Medulla oblongata (tissue), 1 donor: ENCODE measurements at regions not wholly inside any gene's neighbourhood (a gene's known extent, or its start where the extent isn't known, plus 50 kb on each side); places are given as distances from the start of the nearest gene placed in this dataset.
"Not testable (repeated sequence)": the region's sequence is repeated elsewhere in the genome, so short reads cannot be mapped to it uniquely, and the experiment has no call there.

ENCODE experiments used
- DNase-seq: peaks from one replicate; pipeline ENCODE4 v3.0.0-alpha.2; 2015; ENCODE audit errors: extremely low spot score

GRCh38 chr7:153628406-153628805, 423.8 kb upstream of the DPP6 start:
- no peak for DNase-seq

- no peak for DNase-seq
Observed at GRCh38 chr7:153628825-153629224, 423.4 kb upstream of the DPP6 start.

DNA sequence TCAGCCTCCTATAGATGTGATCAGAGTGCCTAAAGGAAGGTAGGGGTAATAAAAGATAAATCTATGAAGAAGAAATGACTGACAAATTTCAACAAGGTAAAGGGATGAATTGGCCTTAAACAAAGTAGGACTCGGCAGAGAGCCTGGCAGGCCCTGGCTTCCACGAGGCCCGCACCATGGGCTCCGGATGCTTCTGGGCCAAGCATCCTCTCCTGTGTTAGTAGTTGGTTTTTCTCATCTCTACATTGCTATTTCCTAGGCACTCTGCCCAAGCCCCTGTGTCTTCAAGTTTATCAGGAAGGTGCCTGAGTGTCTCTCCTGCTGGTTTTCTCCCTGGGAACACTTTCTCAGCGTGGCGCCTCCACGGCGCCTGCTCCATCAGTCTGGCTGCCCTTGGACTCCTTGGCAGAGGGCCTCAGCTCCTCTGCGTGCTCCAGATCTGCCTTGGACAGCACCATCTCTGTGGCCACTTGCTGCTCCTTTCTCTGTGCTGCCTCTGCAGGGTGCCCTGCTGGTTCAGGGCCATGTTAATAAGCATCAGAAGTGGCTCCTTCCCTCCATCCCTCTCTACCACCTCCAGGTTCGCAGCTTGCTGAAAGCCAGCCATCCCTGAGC, 413.3 kb upstream of the DPP6 start:
- peak; percentile 8 for DNase-seq

DNA sequence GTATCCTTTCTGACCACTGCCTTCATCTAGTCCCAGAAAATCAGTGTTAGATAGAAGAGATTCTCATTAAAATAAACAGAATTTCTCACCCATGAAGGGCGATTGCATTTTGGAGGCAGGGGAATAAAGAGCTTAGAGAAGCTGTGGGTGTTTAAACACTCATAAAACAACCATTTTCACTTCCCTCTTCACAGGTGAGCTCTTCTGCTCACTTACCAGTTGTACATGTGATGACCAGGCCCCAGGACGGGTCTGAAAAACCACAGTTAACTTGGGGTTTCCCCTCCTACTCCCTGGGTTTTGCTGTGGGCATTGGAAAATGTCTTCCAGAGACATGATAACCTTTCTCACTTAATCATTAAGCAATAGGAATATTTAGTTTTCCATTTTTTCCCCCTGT, 411.6 kb upstream of the DPP6 start:
- DNase-seq, result no peak

DNA sequence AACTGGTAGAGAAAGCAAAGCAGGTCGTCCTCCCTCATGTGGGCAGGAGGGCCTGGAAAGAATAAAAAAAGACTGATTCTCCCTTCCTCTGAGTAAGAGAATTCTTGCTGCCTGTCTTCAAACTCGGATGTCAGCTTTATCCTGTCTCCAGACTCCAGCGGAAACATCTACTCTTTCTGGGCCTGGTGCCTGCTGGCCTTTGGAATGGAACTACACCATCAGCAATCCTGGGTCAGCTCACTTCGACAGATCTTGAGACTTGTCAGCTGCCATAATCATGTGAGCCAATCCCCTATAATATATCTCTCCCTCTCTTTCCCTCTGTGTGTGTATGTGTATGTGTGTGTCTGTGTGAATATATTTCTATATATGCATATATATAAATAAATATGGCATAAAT, 411.0 kb upstream of the DPP6 start:
- peak; percentile 11 for DNase-seq

GRCh38 chr7:153642989-153643388, 409.2 kb upstream of the DPP6 start:
- DNase-seq, result no peak

DNA sequence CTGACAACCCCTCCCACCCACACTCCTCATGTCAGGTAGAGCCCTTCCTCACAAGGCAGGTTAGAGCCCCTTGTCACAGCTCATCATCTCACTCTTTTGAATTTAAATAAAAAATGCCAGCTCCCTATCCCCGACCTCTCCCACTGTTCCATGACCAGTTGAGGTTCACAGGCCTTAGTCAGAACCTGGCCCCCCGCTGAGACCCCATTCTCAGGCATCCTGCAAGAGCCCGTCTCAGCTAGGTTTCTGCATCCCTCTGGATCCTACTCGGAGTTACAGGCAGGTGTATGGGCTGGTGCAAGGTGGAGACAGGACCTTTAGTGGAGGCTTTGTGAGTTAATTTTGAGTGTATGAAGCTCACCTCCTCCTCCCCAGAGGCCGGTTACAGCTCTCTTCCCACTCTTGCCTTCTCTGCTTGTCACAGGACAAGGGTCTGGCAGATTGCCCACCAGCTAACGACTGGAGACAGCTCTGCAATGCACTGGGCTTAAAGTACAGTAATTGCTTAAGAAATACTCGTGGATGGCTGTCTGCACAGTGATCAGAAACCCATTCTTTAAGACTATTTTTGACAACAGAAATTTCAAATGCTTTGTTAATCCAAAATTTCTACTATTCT, 394.9 kb upstream of the DPP6 start:
- DNase-seq, result no peak

DNA sequence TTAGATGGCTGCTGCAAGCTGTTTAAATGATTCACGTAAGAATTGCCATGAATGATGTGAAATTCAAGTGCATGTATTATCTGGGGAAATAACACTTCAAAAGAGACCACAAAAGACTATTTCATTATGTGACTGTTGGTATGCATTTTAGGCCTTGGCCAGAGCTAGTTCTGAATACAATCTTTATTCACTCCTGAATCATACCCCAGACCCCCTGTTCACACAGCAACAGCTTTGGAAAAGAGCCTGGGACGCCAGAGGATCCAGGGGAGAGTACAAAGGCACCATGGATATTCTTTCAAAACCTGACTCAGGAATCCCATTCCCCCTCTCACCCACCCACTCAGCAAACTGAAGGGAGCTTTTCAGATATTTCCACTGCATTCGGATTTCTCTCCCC, 377.1 kb upstream of the DPP6 start:
- no peak for DNase-seq

- DNase-seq, result no peak
Observed at GRCh38 chr7:153682628-153683027, 369.6 kb upstream of the DPP6 start.

DNA sequence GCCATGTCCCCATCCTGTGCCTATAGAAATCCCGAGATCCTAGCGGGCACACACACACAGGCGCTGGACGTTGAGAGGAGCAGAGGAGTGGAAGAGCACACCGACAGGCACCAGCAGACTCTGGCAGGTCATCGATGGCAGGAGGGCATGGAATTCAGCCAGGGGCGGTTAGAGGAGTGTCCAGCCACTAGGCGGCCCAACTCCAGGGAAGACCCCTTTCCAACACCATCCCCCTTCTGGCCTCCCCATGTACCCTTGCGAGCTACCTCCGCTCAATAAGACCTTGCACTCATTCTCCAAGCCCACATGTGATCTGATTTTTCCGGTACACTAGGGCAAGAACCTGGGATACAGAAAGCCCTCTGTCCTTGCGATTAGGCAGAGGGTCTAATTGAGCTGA, 356.0 kb upstream of the DPP6 start:
- no peak for DNase-seq

GRCh38 chr7:153698046-153698445, 354.2 kb upstream of the DPP6 start:
- no peak for DNase-seq

DNA sequence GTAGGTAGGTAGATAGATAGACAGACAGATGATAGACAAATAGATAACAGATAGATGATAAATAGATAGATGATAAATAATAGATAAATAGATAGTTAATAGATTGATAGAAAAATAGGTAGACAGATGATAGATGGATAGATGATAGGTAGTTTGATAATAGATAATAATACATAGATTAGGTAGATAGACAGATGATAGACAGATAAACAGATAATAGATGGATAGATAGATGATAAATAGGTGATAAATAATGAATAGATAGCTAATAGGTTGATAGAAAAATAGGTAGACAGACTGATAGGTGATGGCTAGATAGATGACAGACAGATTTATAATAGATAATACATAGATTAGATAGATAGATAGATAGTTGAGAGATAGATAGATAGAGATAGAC, 350.5 kb upstream of the DPP6 start:
- DNase-seq, result no peak

DNA sequence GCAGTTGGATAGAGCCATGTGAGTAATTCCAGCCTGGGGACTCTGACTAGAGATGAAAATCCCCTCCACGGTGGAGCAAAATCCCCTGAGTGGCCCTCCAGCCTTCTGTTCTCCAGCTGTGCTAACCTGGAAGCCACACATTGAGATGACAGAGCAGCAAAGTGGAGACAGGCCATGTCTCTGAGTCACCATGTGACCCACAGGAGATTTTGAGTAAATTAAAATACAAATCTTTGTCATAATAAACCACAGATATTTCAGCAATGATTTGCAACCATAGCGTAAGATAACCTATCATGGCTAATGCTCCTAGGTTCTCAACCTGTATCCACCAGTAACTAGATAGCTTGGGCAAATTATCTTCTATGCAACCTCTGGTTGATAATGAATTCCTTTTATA, 328.3 kb upstream of the DPP6 start:
- DNase-seq, result not testable (repeated sequence)

DNA sequence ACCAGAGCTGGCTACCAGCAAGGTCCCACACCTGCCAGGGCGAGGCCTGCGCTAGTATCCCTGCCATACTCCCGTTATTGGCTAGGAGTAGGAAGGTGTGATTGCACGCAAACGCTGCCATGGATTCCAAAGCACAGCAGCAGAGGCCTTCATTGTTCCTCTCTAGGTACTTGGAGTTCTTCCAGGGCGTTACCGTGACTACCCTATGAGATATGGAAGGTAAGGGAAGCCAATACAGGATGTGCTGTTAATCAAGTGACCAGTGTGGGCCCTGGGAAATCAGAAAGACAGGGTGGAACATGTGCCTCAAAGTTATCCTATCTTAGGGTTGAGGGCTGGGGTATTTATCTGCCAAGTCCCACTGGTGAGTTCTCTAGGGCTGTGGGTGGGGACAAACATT, 320.7 kb upstream of the DPP6 start:
- DNase-seq, result not testable (repeated sequence)

- DNase-seq, result not testable (repeated sequence)
Observed at GRCh38 chr7:153743434-153743833, 308.8 kb upstream of the DPP6 start.

GRCh38 chr7:153747969-153748368, 304.2 kb upstream of the DPP6 start:
- not testable (repeated sequence) for DNase-seq

- not testable (repeated sequence) for DNase-seq
Observed at GRCh38 chr7:153748885-153749284, 303.3 kb upstream of the DPP6 start.

DNA sequence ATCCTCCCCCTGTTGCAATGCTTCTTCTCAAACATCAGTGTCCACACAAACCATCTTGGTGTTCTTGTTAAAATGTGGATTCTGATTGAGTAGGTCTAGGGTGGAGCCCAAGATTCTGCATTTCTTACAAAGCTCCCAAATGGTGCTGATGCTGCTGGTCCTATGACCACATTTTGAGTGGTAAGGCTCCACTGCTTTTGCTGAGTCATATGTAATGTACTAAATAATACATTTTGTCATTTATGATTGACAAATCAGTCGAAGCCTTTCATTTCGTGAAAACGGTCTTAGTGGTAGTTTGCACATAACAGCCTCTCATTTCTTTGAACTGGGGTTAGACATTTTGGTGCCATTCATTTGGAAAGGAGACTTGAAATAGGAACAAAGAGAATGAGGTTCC, 286.3 kb upstream of the DPP6 start:
- not testable (repeated sequence) for DNase-seq

DNA sequence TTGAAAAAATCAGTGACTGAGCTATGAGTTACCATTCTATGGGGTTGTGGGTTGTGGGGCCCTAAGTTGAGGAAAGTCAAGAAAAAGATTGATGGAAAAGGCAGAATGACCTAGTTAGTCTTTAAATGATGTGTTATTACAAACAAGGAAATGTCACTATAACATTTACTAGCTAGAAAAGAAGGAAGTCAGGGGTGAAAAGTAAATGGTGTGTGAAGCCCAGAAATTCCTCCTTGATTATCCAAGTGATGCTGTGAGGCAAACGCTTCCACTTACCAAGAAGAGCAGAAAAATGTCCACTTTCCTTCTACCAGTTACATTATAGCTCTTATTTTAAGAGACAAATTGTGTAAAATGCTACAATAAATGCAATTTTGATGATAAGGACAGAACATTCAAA, 285.3 kb upstream of the DPP6 start:
- not testable (repeated sequence) for DNase-seq

DNA sequence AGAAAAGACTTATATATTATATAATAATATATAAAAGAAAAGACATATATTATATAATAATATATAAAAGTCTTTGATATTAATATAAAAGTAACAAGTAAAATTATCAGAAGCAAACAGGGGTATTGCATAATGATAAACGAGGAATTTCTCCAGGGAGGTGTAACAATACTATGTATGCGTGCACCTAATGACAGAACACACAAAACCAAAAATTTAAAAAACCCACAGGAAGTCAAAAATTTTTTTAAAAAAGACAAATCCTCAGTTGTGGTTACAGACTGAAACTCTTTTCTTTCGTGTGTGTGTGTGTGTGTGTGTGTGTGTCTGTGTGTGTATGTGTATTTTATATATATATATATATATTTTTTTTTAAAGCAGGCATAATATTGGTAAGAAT, 279.2 kb upstream of the DPP6 start:
- no peak for DNase-seq

DNA sequence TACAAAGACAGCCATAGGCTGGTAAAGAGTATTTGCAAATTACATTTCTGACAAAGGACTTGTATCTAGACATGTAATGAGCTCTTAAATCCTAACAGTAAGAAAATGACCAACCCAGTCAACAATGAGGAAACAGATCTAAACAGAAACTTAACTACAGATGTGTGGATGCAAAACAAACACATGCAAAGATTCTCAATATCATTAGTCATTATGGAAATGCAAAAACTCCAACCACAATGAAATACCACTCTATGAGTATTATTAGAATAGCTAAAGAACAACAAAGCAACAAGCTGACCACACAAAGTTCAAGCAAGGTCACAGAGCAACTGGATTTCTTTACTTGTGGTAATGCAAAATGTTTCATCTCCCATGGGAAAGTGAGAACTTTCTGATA, 275.3 kb upstream of the DPP6 start:
- not testable (repeated sequence) for DNase-seq

- DNase-seq, result not testable (repeated sequence)
Observed at GRCh38 chr7:153797363-153797762, 254.8 kb upstream of the DPP6 start.

- DNase-seq, result no peak
Observed at GRCh38 chr7:153808117-153808516, 244.1 kb upstream of the DPP6 start.

DNA sequence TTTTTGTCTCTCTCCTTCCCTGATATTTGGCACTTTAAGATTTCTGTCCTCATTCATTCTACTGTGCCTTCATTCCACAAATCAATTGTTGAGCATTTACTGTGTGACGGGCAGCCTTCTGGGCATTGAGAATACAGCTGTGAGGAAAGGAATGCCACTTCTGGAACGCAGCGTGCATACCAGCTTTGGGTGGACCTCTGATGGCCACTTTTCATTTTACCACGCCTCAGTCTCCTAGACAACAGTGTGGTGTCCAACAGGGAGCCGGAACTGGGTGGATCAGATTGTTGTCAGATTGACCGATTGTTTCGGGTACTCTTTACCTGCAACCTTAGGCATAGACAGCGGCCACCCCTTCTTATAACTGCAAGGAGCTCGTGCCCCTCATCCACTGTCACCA, 222.7 kb upstream of the DPP6 start:
- DNase-seq, result no peak
